PC-9 (cell line): ENCODE measurements at regions not wholly inside any gene's neighbourhood (a gene's known extent, or its start where the extent isn't known, plus 50 kb on each side); places are given as distances from the start of the nearest gene placed in this dataset.

Source experiments
- BruUV-seq: library from RNA; stranded (reverse); fragments of 400-500 nt; replicated peaks from 2 replicates; lab custom pipeline; 2021; lab: Mats Ljungman, UMichigan
- CTCF ChIA-PET: fragments of 300-600 bp; sonication (Branson Sonifier 250); formaldehyde crosslinking; loops from one replicate; lab custom pipeline; 2022; ENCODE audit warnings: antibody characterized with exemption; lab: Charles Lee
- POLR2A ChIA-PET: fragments of 300-600 bp; sonication (Branson Sonifier 250); formaldehyde crosslinking; loops from one replicate; lab custom pipeline; 2022; ENCODE audit warnings: antibody characterized with exemption; ENCODE audit not compliant: unreplicated experiment; lab: Charles Lee
- DNase-seq, 2 experiments: peaks; one replicate each; pipeline versions ENCODE4 v3.0.0 to v3.0.0-alpha.2; 2015 to 2022; ENCODE audit warnings: mixed read lengths in 1 of 2
- H2AFZ ChIP-seq: fragments of 200-600 bp; sonication (generic); 2 replicates; pipeline ENCODE4 v1.8.1; 2017; ENCODE audit warnings: antibody characterized with exemption
- H3F3A ChIP-seq: fragments of 200-600 bp; sonication (generic); 2 replicates; pipeline ENCODE4 v1.8.1; 2017; ENCODE audit warnings: antibody characterized with exemption, mild to moderate bottlenecking, low read depth; ENCODE audit not compliant: insufficient read depth
- H3K27ac ChIP-seq: fragments of 200-600 bp; sonication (generic); 2 replicates; pipeline ENCODE4 v1.6.1; 2016; ENCODE audit warnings: mixed run types
- H3K27me3 ChIP-seq: fragments of 200-600 bp; sonication (generic); 2 replicates; pipeline ENCODE4 v1.6.1; 2016; ENCODE audit warnings: low read depth, mixed run types; ENCODE audit not compliant: insufficient read depth
- H3K36me3 ChIP-seq: fragments of 200-600 bp; sonication (generic); 2 replicates; pipeline ENCODE4 v1.6.1; 2016; ENCODE audit warnings: low read depth, mixed run types
- H3K4me1 ChIP-seq: fragments of 200-600 bp; sonication (generic); replicated peaks from 2 replicates; pipeline ENCODE4 v1.6.1; 2016; ENCODE audit warnings: mixed run types; ENCODE audit not compliant: insufficient read depth
- H3K4me2 ChIP-seq: fragments of 200-600 bp; sonication (generic); 2 replicates; pipeline ENCODE4 v1.6.1; 2017; ENCODE audit warnings: mixed run types
- H3K4me3 ChIP-seq: fragments of 200-600 bp; sonication (generic); 2 replicates; pipeline ENCODE4 v1.6.1; 2016; ENCODE audit warnings: mixed run types
- H3K79me2 ChIP-seq: fragments of 200-600 bp; sonication (generic); 2 replicates; pipeline ENCODE4 v1.6.1; 2017; ENCODE audit warnings: low read depth, mixed run types
- H3K9me2 ChIP-seq: fragments of 200-600 bp; sonication (generic); 2 replicates; pipeline ENCODE4 v1.8.1; 2017; ENCODE audit warnings: mild to moderate bottlenecking; ENCODE audit not compliant: insufficient read depth
- H3K9me3 ChIP-seq: fragments of 200-600 bp; sonication (generic); 2 replicates; pipeline ENCODE4 v1.8.1; 2016; ENCODE audit warnings: low read depth; ENCODE audit not compliant: insufficient read depth
- H4K20me1 ChIP-seq: fragments of 200-600 bp; sonication (generic); 2 replicates; pipeline ENCODE4 v1.8.1; 2017; ENCODE audit not compliant: insufficient read depth
- EZH2 ChIP-seq: fragments of 200-600 bp; sonication (generic); IDR thresholded peaks from 2 replicates; pipeline ENCODE4 v1.8.0; 2017; ENCODE audit warnings: antibody characterized with exemption, low read depth
- intact Hi-C: fragments of 100-400 bp; cut with micrococcal nuclease; formaldehyde crosslinking; loops from one replicate; pipeline ENCODE4 v1.10.0; 2022; ENCODE audit not compliant: unreplicated experiment
- TF ChIP-seq, protein P1 (sequence below): fragments of 200-600 bp; sonication (generic); conservative IDR thresholded peaks from 2 replicates; pipeline ENCODE4 v1.6.1; 2017; ENCODE audit warnings: mixed run types, antibody characterized with exemption, mild to moderate bottlenecking, moderate library complexity

DNA sequence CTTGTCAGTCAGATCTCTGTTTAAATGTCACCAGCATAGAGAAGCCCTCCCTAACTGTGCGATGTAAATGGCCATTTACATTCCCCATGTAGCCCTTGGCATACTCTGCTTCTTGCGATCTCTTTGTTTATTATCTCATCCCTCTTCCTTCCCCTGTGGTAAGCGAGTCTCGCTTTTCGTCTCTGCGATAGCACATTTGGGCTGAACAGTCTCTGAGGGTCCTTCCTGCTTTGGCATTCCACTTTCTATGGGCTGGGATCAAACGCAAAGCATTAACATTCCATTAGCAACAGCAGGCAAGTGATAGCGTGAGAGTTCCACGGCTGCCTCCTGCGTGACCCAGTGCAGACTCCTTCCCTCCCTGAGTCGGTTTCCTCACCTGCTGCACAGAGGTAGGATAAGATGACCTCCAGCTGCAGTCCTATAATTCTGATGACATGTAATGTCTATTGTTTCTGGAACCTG, 61.4 kb upstream of the TUNAR start:
- no peak for DNase-seq
- POLR2A ChIA-PET = no interaction called here
- no TSS peak for BruUV-seq
- H2AFZ ChIP-seq = no peak overlapping the region
- CTCF ChIA-PET = no interaction called here
- no peak overlapping the region for H3K27ac ChIP-seq
- H3K4me3 ChIP-seq = no peak overlapping the region
- H3F3A ChIP-seq = no peaks in the 10 kb centered on the region
- H3K27me3 ChIP-seq = peaks cover 3% of the 10 kb centered on the region; the same call in 1 of the 2 replicates
- H3K9me3 ChIP-seq = no peaks in the 10 kb centered on the region
- no peaks in the 10 kb centered on the region for H3K4me1 ChIP-seq
- H3K9me2 ChIP-seq = no peaks in the 10 kb centered on the region
- TF ChIP-seq, protein P1, sequence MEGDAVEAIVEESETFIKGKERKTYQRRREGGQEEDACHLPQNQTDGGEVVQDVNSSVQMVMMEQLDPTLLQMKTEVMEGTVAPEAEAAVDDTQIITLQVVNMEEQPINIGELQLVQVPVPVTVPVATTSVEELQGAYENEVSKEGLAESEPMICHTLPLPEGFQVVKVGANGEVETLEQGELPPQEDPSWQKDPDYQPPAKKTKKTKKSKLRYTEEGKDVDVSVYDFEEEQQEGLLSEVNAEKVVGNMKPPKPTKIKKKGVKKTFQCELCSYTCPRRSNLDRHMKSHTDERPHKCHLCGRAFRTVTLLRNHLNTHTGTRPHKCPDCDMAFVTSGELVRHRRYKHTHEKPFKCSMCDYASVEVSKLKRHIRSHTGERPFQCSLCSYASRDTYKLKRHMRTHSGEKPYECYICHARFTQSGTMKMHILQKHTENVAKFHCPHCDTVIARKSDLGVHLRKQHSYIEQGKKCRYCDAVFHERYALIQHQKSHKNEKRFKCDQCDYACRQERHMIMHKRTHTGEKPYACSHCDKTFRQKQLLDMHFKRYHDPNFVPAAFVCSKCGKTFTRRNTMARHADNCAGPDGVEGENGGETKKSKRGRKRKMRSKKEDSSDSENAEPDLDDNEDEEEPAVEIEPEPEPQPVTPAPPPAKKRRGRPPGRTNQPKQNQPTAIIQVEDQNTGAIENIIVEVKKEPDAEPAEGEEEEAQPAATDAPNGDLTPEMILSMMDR = no peak
- TF ChIP-seq EZH2 = no peak
- no peaks in the 10 kb centered on the region for H3K79me2 ChIP-seq
- H3K36me3 ChIP-seq = no peaks in the 10 kb centered on the region
- intact Hi-C loops = no loop called here
- H3K4me2 ChIP-seq = no peak overlapping the region
- no peaks in the 10 kb centered on the region for H4K20me1 ChIP-seq

DNA sequence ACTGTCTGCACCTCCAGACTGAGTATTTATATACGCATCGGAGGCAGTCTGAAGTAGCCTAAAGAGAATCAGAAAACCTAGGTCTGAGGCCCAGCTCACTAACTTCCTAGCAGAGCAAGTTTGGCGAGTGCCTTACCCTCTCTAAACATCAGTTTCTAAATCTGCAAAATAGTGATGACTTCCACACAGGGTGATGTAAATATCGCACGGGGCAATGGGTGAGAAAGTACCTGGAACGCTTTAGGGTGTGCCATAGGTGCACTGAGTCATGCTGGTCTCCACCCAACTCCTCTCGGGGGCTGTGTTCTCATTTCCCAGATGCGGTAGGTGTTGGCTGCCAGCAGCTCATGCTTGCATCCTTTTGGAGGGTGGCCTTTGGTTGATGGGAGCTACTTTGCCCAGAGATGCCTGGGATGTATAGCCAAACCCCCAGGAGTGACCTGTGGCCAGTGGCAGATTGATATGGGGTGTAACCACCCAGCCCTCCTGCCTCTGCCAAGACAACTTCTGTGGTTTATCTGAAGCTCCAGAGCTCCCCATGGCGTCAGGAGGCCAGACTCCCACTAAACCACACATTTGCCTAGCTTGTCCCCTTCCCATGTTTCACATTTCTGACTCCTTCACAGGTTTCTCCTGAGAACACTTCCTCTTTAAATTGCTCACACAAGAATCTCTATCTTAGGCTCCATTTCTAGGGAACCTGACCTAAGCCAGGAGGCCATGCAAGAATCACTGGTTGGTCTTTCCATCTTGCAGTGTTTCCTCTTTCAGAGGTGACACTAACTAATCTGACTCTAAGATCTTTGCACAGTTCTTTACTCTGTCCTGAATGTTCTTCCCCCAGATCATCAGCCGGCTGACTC, 62.0 kb upstream of the TUNAR start:
- ChIA-PET CTCF (no interaction called here), POLR2A (no interaction called here)
- Histone ChIP-seq H3K9me3 (no peaks in the 10 kb centered on the region), H3K36me3 (no peaks in the 10 kb centered on the region), H4K20me1 (no peaks in the 10 kb centered on the region), H3K27ac (no peak overlapping the region), H3K9me2 (no peaks in the 10 kb centered on the region), H3K4me1 (no peaks in the 10 kb centered on the region), H3K4me2 (no peak overlapping the region), H3K27me3 (peaks cover 3% of the 10 kb centered on the region; the same call in 1 of the 2 replicates), H3F3A (no peaks in the 10 kb centered on the region), H2AFZ (no peak overlapping the region), H3K79me2 (no peaks in the 10 kb centered on the region), H3K4me3 (no peak overlapping the region)
- intact Hi-C loops = no loop called here
- DNase-seq = no peak
- TF ChIP-seq EZH2 = no peak
- TF ChIP-seq, protein P1 = no peak
- no TSS peak for BruUV-seq

DNA sequence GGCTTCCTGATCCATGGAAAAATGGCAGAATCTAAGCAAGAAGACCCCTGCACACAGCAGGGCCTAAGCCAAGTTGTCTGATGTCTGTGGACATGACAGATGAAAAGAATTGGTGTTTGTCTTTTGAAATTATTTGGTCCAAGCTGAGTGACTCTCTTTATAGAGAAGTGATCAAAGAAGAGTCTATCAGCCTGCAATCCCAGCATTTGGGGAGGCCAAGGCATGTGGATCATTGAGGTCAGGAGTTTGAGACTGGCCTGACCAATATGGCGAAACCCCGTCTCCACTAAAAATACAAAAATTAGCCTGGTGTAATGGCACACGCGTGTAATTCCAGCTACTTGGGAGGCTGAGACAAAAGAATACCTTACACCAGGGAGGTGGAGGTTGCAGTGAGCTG, 64.8 kb upstream of the TUNAR start:
- Histone ChIP-seq H3F3A (no peaks in the 10 kb centered on the region), H3K9me2 (no peaks in the 10 kb centered on the region), H3K27me3 (peaks cover 3% of the 10 kb centered on the region; the same call in 1 of the 2 replicates), H2AFZ (no peak overlapping the region), H4K20me1 (no peaks in the 10 kb centered on the region), H3K27ac (no peak overlapping the region), H3K4me3 (no peak overlapping the region), H3K9me3 (no peaks in the 10 kb centered on the region), H3K79me2 (no peaks in the 10 kb centered on the region), H3K36me3 (no peaks in the 10 kb centered on the region), H3K4me1 (no peaks in the 10 kb centered on the region), H3K4me2 (no peak overlapping the region)
- no TSS peak for BruUV-seq
- intact Hi-C loops = no loop called here
- DNase-seq = no peak
- ChIA-PET POLR2A (no interaction called here), CTCF (no interaction called here)
- TF ChIP-seq EZH2 = no peak
- TF ChIP-seq, protein P1 = no peak
